ENCODE measurements at regions not wholly inside any gene's neighbourhood (a gene's known extent, or its start where the extent isn't known, plus 50 kb on each side); places are given as distances from the start of the nearest gene placed in this dataset.

DNA sequence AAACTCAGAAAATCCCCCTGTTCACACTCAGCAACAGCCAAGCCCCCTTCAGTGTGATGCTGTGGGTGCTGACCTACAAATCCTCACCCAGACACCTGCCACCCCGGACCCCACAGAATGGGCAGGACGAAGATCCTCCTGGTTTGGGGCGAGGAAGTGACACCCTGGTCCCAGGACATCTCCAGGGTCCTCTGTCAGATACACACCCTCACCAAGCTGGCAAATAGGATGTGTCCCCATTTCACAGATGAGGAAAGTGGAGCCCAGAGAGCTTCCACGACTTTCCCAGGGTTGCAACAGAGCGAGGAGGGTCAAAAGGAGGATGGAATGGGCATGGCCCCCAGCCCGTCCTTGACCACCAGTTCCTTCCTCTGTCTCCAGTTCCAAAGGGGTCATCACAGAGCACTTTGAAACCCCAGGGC lies 92.0 kb upstream of the AFDN start:
- Histone ChIP-seq H3K27ac (ENCODE audit: low read length) (no peak overlapping the region), H3K36me3 (replicated peaks; ENCODE audit: insufficient read depth, low read length) (no peaks in the 10 kb centered on the region), H3K79me2 (ENCODE audit: low read length) (no peaks in the 10 kb centered on the region), H2AFZ (ENCODE audit: low read length) (no peak overlapping the region), H3K4me3 (ENCODE audit: low read length) (no peak overlapping the region), H3K9ac (ENCODE audit: low read length) (no peak overlapping the region), H3K27me3 (replicated peaks; ENCODE audit: insufficient read depth, low read length) (peaks cover 6% of the 10 kb centered on the region; the same call in 1 of the 2 replicates), H3K4me1 (ENCODE audit: low read length) (no peaks in the 10 kb centered on the region), H3F3A (ENCODE audit: insufficient read depth, low read length) (no peaks in the 10 kb centered on the region), H4K20me1 (ENCODE audit: insufficient read depth, low read length) (no peaks in the 10 kb centered on the region), H3K9me3 (replicated peaks; ENCODE audit: insufficient read depth, low read length) (no peaks in the 10 kb centered on the region), H3K9me2 (replicated peaks; ENCODE audit: insufficient read depth, low read length) (no peaks in the 10 kb centered on the region), H3K4me2 (ENCODE audit: low read depth, low read length) (no peak overlapping the region)
- DNase-seq: no peak
- TF ChIP-seq, protein P1, sequence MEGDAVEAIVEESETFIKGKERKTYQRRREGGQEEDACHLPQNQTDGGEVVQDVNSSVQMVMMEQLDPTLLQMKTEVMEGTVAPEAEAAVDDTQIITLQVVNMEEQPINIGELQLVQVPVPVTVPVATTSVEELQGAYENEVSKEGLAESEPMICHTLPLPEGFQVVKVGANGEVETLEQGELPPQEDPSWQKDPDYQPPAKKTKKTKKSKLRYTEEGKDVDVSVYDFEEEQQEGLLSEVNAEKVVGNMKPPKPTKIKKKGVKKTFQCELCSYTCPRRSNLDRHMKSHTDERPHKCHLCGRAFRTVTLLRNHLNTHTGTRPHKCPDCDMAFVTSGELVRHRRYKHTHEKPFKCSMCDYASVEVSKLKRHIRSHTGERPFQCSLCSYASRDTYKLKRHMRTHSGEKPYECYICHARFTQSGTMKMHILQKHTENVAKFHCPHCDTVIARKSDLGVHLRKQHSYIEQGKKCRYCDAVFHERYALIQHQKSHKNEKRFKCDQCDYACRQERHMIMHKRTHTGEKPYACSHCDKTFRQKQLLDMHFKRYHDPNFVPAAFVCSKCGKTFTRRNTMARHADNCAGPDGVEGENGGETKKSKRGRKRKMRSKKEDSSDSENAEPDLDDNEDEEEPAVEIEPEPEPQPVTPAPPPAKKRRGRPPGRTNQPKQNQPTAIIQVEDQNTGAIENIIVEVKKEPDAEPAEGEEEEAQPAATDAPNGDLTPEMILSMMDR (IDR thresholded peaks at IDR 0.05; ENCODE audit: low read length): no peak
- TF ChIP-seq EZH2 (optimal IDR thresholded peaks at IDR 0.05; ENCODE audit: low read depth, low read length) (no peak), EZH2phosphoT487 (IDR thresholded peaks at IDR 0.05; ENCODE audit: low read length) (no peak)

DNA sequence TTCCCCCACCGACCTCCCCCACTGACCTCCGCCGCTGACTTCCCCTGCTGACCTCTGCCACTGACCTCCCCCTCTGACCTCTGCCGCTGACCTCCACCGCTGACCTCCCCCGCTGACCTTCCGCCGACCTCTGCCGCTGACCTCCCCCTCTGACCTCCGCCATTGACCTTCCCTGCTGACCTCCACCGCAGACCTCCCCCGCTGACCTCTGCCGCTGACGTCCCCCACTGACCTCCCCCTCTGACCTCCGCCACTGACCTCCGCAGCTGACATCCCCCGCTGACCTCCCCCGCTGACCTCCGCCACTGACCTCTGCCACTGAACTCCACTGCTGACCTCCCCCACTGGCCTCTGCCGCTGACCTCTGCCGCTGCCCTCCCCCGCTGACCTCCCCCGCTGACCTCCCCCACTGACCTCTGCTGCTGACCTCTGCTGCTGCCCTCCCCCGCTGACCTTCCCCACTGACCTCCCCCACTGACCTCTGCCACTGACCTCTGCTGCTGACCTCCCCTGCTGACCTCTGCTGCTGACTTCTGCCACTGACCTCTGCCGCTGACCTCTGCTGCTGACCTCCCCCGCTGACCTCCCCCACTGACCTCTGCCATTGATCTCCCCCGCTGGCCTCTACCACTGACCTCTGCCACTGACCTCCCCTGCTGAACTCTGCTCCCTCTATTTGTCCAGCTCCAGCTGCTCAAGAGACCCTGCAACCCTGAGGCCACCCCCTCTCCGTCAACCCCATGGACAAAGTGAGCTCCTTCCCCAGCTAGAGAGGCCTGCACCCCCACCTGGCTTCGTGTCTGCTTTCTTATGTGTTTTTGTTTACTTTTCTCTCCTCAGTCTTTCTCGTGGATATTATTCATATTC lies 91.4 kb upstream of the AFDN start:
- Histone ChIP-seq H3K9me3 (replicated peaks; ENCODE audit: insufficient read depth, low read length) (no peaks in the 10 kb centered on the region), H3K9ac (ENCODE audit: low read length) (no peak overlapping the region), H3K36me3 (replicated peaks; ENCODE audit: insufficient read depth, low read length) (no peaks in the 10 kb centered on the region), H3K9me2 (replicated peaks; ENCODE audit: insufficient read depth, low read length) (no peaks in the 10 kb centered on the region), H3K27ac (ENCODE audit: low read length) (no peak overlapping the region), H3K4me3 (ENCODE audit: low read length) (no peak overlapping the region), H3F3A (ENCODE audit: insufficient read depth, low read length) (no peaks in the 10 kb centered on the region), H3K27me3 (replicated peaks; ENCODE audit: insufficient read depth, low read length) (peaks cover 11% of the 10 kb centered on the region; the same call in 1 of the 2 replicates), H3K79me2 (ENCODE audit: low read length) (no peaks in the 10 kb centered on the region), H4K20me1 (ENCODE audit: insufficient read depth, low read length) (no peaks in the 10 kb centered on the region), H2AFZ (ENCODE audit: low read length) (no peak overlapping the region), H3K4me1 (ENCODE audit: low read length) (no peaks in the 10 kb centered on the region), H3K4me2 (ENCODE audit: low read depth, low read length) (no peak overlapping the region)
- no peak for TF ChIP-seq EZH2 (optimal IDR thresholded peaks at IDR 0.05; ENCODE audit: low read depth, low read length)
- TF ChIP-seq, protein P1 (IDR thresholded peaks at IDR 0.05; ENCODE audit: low read length): no peak
- no peak for TF ChIP-seq EZH2phosphoT487 (IDR thresholded peaks at IDR 0.05; ENCODE audit: low read length)
- DNase-seq: no peak

DNA sequence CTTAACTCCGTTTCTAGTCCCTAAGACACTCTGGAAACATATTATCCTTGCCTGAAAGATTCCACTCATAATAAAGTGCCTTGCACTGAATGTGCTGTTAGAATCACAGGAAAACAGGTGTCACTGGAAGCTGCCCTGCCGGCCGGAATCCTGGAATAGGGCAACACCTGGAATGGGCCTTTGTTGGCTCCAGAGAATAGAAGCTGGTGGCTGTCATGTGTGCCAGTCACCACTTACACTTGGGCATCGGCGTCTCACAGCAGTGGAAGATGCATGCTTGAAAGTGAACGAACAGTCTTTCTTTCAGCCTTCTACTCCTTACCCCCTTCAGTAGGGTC lies 90.8 kb upstream of the AFDN start:
- H2AFZ ChIP-seq (ENCODE audit: low read length): no peak overlapping the region
- H3K9me2 ChIP-seq (replicated peaks; ENCODE audit: insufficient read depth, low read length): no peaks in the 10 kb centered on the region
- H3K9ac ChIP-seq (ENCODE audit: low read length): no peak overlapping the region
- no peaks in the 10 kb centered on the region for H3K36me3 ChIP-seq (replicated peaks; ENCODE audit: insufficient read depth, low read length)
- no peaks in the 10 kb centered on the region for H3K79me2 ChIP-seq (ENCODE audit: low read length)
- H3K9me3 ChIP-seq (replicated peaks; ENCODE audit: insufficient read depth, low read length): no peaks in the 10 kb centered on the region
- no peak overlapping the region for H3K27ac ChIP-seq (ENCODE audit: low read length)
- no peak for TF ChIP-seq EZH2phosphoT487 (IDR thresholded peaks at IDR 0.05; ENCODE audit: low read length)
- TF ChIP-seq, protein P1 (IDR thresholded peaks at IDR 0.05; ENCODE audit: low read length): no peak
- TF ChIP-seq EZH2 (optimal IDR thresholded peaks at IDR 0.05; ENCODE audit: low read depth, low read length): no peak
- no peaks in the 10 kb centered on the region for H4K20me1 ChIP-seq (ENCODE audit: insufficient read depth, low read length)
- no peaks in the 10 kb centered on the region for H3F3A ChIP-seq (ENCODE audit: insufficient read depth, low read length)
- H3K4me2 ChIP-seq (ENCODE audit: low read depth, low read length): no peak overlapping the region
- no peaks in the 10 kb centered on the region for H3K4me1 ChIP-seq (ENCODE audit: low read length)
- no peak overlapping the region for H3K4me3 ChIP-seq (ENCODE audit: low read length)
- no peak for DNase-seq
- H3K27me3 ChIP-seq (replicated peaks; ENCODE audit: insufficient read depth, low read length): peaks cover 11% of the 10 kb centered on the region; the same call in 1 of the 2 replicates

Data from MM.1S (cell line).